SK-N-SH treated with all-trans-retinoic acid at 6 μM for 48 hours (cell line): ENCODE measurements at regions not wholly inside any gene's neighbourhood (a gene's known extent, or its start where the extent isn't known, plus 50 kb on each side); places are given as distances from the start of the nearest gene placed in this dataset.

ENCODE experiments used
- CSDC2 ChIP-seq: fragments of 250-450 bp; sonication (Bioruptor Pico); IDR thresholded peaks from 2 replicates; pipeline ENCODE4 v1.5.0; 2020; ENCODE audit warnings: mild to moderate bottlenecking, moderate library complexity
- PPARA ChIP-seq: fragments of 250-450 bp; sonication (Bioruptor Pico); IDR thresholded peaks from 2 replicates; pipeline ENCODE4 v1.5.0; 2020; ENCODE audit warnings: mild to moderate bottlenecking, borderline replicate concordance
- ZNF70 ChIP-seq: fragments of 450-650 bp; formaldehyde crosslinking; IDR thresholded peaks from 2 replicates; pipeline ENCODE4 v1.5.0; 2020; ENCODE audit warnings: mild to moderate bottlenecking, moderate library complexity

GRCh38 chr6:141953072-141953471 lies 179.7 kb upstream of the GJE1 start:
- no peak for TF ChIP-seq PPARA (CRISPR knock-in tag)
- no peak for TF ChIP-seq ZNF70 (CRISPR knock-in tag)
- TF ChIP-seq CSDC2 (CRISPR knock-in tag): no peak
